Fibroblast of lung (primary cell): ENCODE measurements at regions not wholly inside any gene's neighbourhood (a gene's known extent, or its start where the extent isn't known, plus 50 kb on each side); places are given as distances from the start of the nearest gene placed in this dataset.
A peak's percentile ranks its signal among the peaks of the same experiment; 100 is the strongest.

ENCODE experiments used
- DNase-seq, 2 donors: peaks; one replicate each; pipeline versions ENCODE4 v3.0.0 to v3.0.0-alpha.2; 2010; ENCODE audit warnings: low read depth in 2 of 2
- H2AFZ ChIP-seq: 2 replicates; pipeline ENCODE4 v1.5.1; 2012; ENCODE audit warnings: low read length, control low read depth, inconsistent platforms
- H3K27ac ChIP-seq: 2 replicates; pipeline ENCODE4 v1.5.1; 2011; ENCODE audit warnings: low read length, control low read depth; ENCODE audit not compliant: insufficient read depth
- H3K27me3 ChIP-seq: 2 replicates; pipeline ENCODE4 v1.5.1; 2011; ENCODE audit warnings: mild to moderate bottlenecking, low read length; ENCODE audit not compliant: control insufficient read depth, insufficient read depth
- H3K36me3 ChIP-seq: 2 replicates; pipeline ENCODE4 v1.5.1; 2011; ENCODE audit warnings: low read length; ENCODE audit not compliant: control insufficient read depth, insufficient read depth
- H3K4me1 ChIP-seq: 2 replicates; pipeline ENCODE4 v1.5.1; 2011; ENCODE audit warnings: low read length; ENCODE audit not compliant: control insufficient read depth, insufficient read depth; ENCODE audit errors: extremely low read depth
- H3K4me2 ChIP-seq: 2 replicates; pipeline ENCODE4 v1.5.1; 2011; ENCODE audit warnings: low read length, control low read depth; ENCODE audit not compliant: insufficient read depth; ENCODE audit errors: extremely low read depth
- H3K4me3 ChIP-seq, 4 experiments: fragments of 200-600 bp in 1 of 4; sonication (generic) in 1 of 4; replicated peaks in 1 of 4; 2 replicates each; pipeline ENCODE4 v1.5.1; 2011 to 2016; ENCODE audit warnings: low read length in 4 of 4, low read depth in 3 of 4, mild to moderate bottlenecking in 3 of 4, control low read depth in 2 of 4, inconsistent platforms in 1 of 4, mixed read lengths in 1 of 4; ENCODE audit not compliant: insufficient read depth in 1 of 4; ENCODE audit errors: control extremely low read depth in 1 of 4
- H3K79me2 ChIP-seq: 2 replicates; pipeline ENCODE4 v1.5.1; 2012; ENCODE audit warnings: mild to moderate bottlenecking, low read length, inconsistent platforms; ENCODE audit not compliant: control insufficient read depth, insufficient read depth
- H3K9ac ChIP-seq: 2 replicates; pipeline ENCODE4 v1.5.1; 2011; ENCODE audit warnings: mild to moderate bottlenecking, low read length, control low read depth; ENCODE audit not compliant: insufficient read depth
- H3K9me3 ChIP-seq: 2 replicates; pipeline ENCODE4 v1.5.1; 2012; ENCODE audit warnings: low read depth, low read length; ENCODE audit not compliant: control insufficient read depth, insufficient read depth
- H4K20me1 ChIP-seq: 2 replicates; pipeline ENCODE4 v1.5.1; 2011; ENCODE audit warnings: low read length; ENCODE audit not compliant: control insufficient read depth, insufficient read depth; ENCODE audit errors: extremely low read depth
- EZH2 ChIP-seq: IDR thresholded peaks from 2 replicates; pipeline ENCODE4 v1.5.1; 2012; ENCODE audit warnings: low read length, control low read depth, mild to moderate bottlenecking; ENCODE audit errors: missing control alignments
- TF ChIP-seq, protein P1 (sequence below), 2 donors: IDR thresholded peaks in 1 of 2; conservative IDR thresholded peaks in 1 of 2; 1 replicate in 1 of 2; 2 replicates in 1 of 2; pipeline ENCODE4 v1.5.1; 2011 to 2012; ENCODE audit warnings: low read length in 2 of 2, control low read depth in 1 of 2, inconsistent platforms in 1 of 2, low read depth in 1 of 2, mild to moderate bottlenecking in 1 of 2

GRCh38 chr3:38986901-38987300, 64.8 kb downstream of the SCN11A start:
- Histone ChIP-seq H3K27me3 (no peaks in the 10 kb centered on the region), H3K9me3 (no peaks in the 10 kb centered on the region), H4K20me1 (no peaks in the 10 kb centered on the region), H3K4me1 (peaks cover 10% of the 10 kb centered on the region), H3K79me2 (no peaks in the 10 kb centered on the region), H3K27ac (peak overlapping the region; percentile 69), H2AFZ (no peak overlapping the region), H3K4me3 (no peak overlapping the region), H3K36me3 (no peaks in the 10 kb centered on the region), H3K4me2 (no peak overlapping the region), H3K9ac (no peak overlapping the region)
- DNase-seq, result no peak
- TF ChIP-seq EZH2, result no peak
- TF ChIP-seq, protein P1, sequence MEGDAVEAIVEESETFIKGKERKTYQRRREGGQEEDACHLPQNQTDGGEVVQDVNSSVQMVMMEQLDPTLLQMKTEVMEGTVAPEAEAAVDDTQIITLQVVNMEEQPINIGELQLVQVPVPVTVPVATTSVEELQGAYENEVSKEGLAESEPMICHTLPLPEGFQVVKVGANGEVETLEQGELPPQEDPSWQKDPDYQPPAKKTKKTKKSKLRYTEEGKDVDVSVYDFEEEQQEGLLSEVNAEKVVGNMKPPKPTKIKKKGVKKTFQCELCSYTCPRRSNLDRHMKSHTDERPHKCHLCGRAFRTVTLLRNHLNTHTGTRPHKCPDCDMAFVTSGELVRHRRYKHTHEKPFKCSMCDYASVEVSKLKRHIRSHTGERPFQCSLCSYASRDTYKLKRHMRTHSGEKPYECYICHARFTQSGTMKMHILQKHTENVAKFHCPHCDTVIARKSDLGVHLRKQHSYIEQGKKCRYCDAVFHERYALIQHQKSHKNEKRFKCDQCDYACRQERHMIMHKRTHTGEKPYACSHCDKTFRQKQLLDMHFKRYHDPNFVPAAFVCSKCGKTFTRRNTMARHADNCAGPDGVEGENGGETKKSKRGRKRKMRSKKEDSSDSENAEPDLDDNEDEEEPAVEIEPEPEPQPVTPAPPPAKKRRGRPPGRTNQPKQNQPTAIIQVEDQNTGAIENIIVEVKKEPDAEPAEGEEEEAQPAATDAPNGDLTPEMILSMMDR (conservative IDR thresholded peaks at IDR 0.05 in 1 of 2, IDR thresholded peaks at IDR 0.05 in 1 of 2; ENCODE audit: low read depth in 1 of 2, low read length in 2 of 2), result no peak

DNA sequence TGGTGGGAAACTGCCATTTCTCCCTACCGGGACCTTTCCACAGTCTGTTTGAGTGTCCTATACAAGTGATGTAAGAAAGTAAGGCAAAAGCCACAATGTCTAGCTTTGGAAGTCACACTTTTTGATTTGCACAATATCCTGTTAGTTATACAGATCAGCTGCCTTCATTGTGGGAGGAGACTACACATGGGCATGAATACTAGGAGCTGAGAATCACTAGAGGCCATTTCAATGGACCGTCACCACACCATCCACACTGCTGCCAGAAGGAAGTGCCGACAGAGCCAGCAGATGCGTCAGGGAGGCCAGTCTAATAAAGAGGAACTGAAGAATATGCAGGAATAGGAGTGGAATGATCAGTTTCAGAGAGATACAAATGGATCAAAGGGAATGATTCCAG, 65.8 kb downstream of the SCN11A start:
- peaks cover 10% of the 10 kb centered on the region for H3K4me1 ChIP-seq
- H3K9ac ChIP-seq, result no peak overlapping the region
- peak overlapping the region; percentile 26 for H3K4me2 ChIP-seq
- H3K9me3 ChIP-seq, result no peaks in the 10 kb centered on the region
- peak in 1 of 2 donors; percentile 32 for DNase-seq
- H2AFZ ChIP-seq, result no peak overlapping the region
- H4K20me1 ChIP-seq, result no peaks in the 10 kb centered on the region
- H3K4me3 ChIP-seq, result no peak overlapping the region
- no peaks in the 10 kb centered on the region for H3K36me3 ChIP-seq
- no peak for TF ChIP-seq EZH2
- TF ChIP-seq, protein P1 (conservative IDR thresholded peaks at IDR 0.05 in 1 of 2, IDR thresholded peaks at IDR 0.05 in 1 of 2; ENCODE audit: low read depth in 1 of 2, low read length in 2 of 2), result no peak
- H3K27ac ChIP-seq, result peak overlapping the region; percentile 69
- H3K27me3 ChIP-seq, result no peaks in the 10 kb centered on the region
- no peaks in the 10 kb centered on the region for H3K79me2 ChIP-seq

DNA sequence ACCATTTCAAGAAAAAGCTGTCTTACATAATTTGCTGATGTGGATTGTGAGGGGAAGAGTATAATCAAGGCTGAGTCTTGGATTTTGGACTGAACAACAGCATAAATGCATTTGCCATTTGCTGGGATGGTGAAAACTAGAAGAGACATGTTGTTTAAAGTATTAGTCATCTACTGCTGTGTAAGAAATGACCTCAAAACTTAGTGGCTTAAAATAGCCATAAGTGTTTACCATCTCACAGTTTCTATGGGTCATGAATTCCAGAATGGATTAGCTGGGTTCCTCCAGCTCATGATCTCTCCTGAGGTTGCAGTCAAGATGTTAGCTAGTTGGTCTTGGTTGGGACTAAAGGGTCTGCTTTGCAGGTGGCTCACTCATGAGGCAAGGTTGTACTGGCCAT, 66.2 kb downstream of the SCN11A start:
- Histone ChIP-seq H3K4me1 (peaks cover 10% of the 10 kb centered on the region), H3K27ac (peak overlapping the region; percentile 69), H4K20me1 (no peaks in the 10 kb centered on the region), H3K27me3 (no peaks in the 10 kb centered on the region), H3K4me2 (peak overlapping the region; percentile 26), H3K36me3 (no peaks in the 10 kb centered on the region), H3K9me3 (no peaks in the 10 kb centered on the region), H2AFZ (no peak overlapping the region), H3K79me2 (no peaks in the 10 kb centered on the region), H3K9ac (no peak overlapping the region), H3K4me3 (no peak overlapping the region)
- TF ChIP-seq, protein P1 (conservative IDR thresholded peaks at IDR 0.05 in 1 of 2, IDR thresholded peaks at IDR 0.05 in 1 of 2; ENCODE audit: low read depth in 1 of 2, low read length in 2 of 2), result no peak
- TF ChIP-seq EZH2, result no peak
- peak; percentile 58 to 64 for DNase-seq
